Stimulated activated naive CD8-positive, alpha-beta T cell treated with anti-CD3 and anti-CD28 coated beads, Interleukin-15, amount 100 ng/mL, for 72 hours (primary cell): ENCODE measurements at regions not wholly inside any gene's neighbourhood (a gene's known extent, or its start where the extent isn't known, plus 50 kb on each side); places are given as distances from the start of the nearest gene placed in this dataset.
A peak's percentile ranks its signal among the peaks of the same experiment; 100 is the strongest.

ENCODE experiments used
- ATAC-seq: fragments of 150-1000 bp; cut with Tn5 transposase; 2 replicates; pipeline ENCODE4 v1.10.0; 2021; ENCODE audit warnings: mild to moderate bottlenecking, moderate library complexity
- DNase-seq, 2 donors: peaks; one replicate each; pipeline ENCODE4 v3.0.0; 2021 to 2022
- H3K27ac Mint-ChIP-seq, 2 donors: one replicate each; pipeline ENCODE4 v1.8.0; 2022; ENCODE audit warnings: mild to moderate bottlenecking in 2 of 2, mixed read lengths in 2 of 2, moderate library complexity in 2 of 2
- H3K27me3 Mint-ChIP-seq: one replicate; pipeline ENCODE4 v1.8.0; 2022; ENCODE audit warnings: mixed read lengths
- H3K4me1 Mint-ChIP-seq: one replicate; pipeline ENCODE4 v1.8.0; 2022; ENCODE audit warnings: mild to moderate bottlenecking, mixed read lengths
- H3K4me3 Mint-ChIP-seq, 2 donors: one replicate each; pipeline ENCODE4 v1.8.0; 2022; ENCODE audit warnings: mild to moderate bottlenecking in 2 of 2, mixed read lengths in 2 of 2, moderate library complexity in 1 of 2
- H3K9me3 Mint-ChIP-seq, 2 donors: one replicate each; pipeline ENCODE4 v1.8.0; 2022; ENCODE audit warnings: mixed read lengths in 2 of 2

DNA sequence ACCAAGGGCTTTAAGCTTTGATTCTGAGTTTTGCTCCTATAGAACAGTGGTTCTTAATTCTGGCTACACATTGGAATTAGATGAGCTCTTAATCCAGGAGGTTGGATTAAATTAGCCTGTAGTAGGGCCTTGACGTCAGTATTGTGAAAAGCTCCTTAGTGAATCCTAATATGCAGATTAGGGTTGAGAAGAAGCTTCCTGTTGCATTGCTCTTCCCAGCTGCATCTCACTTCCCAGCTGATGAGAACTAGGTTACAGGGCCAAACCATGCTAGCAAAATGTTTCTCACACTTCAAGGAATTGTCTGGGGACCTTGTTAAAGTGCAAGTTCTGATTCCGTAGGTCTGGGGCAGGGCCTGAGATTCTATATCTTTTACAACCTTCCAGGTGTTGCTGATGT is 300.0 kb downstream of the ZSWIM6 start:
- Mint-ChIP-seq H3K27ac (no peak overlapping the region), H3K4me1 (peaks cover under 1% of the 10 kb centered on the region), H3K27me3 (peaks cover 12% of the 10 kb centered on the region), H3K4me3 (no peak overlapping the region), H3K9me3 (no peaks in the 10 kb centered on the region)
- ATAC-seq: no peak
- DNase-seq: no peak

DNA sequence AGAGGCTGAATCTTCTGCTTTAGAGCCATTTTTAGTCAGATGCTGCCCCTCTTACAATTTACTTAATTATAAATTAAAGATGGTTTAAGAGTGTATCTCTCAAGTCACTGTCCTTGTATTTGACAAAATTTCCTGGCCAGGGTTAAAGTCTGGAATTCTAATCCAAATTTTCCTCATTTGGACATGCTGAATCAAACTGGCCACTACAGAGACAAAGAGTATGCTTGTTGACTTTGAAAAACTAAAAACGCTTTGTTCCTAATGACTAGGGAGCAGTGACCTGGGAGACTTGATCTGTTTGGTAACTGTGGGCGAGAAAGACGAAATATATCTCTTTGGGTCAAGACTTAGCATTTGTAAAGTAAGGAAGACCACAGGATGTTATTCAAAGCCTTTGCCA is 303.2 kb downstream of the ZSWIM6 start:
- ATAC-seq (no peak), DNase-seq (no peak)
- Mint-ChIP-seq H3K27ac (no peak overlapping the region), H3K4me3 (no peak overlapping the region), H3K4me1 (no peaks in the 10 kb centered on the region), H3K9me3 (no peaks in the 10 kb centered on the region), H3K27me3 (peaks cover 8% of the 10 kb centered on the region)

DNA sequence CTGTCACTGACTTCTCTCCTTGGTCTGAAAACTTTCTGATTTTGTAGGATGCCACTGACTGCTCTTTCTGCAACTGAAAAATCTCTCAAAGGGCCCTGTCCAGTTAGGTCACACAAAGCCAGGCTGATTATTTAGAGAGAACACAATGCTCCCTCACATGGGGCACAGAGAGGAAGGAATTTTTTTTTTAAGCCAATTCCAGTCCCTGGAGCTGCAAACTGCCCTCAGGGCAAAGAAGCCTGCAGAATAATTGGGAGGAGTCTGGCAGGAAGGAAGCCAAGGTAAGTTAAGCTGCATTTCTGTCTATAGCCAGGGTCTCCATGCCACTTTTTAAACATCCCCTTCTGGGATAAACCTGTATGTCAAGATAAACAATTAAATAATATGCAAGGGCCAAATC is 305.5 kb downstream of the ZSWIM6 start:
- no peak overlapping the region for H3K4me3 Mint-ChIP-seq
- H3K4me1 Mint-ChIP-seq: no peaks in the 10 kb centered on the region
- no peak for DNase-seq
- no peaks in the 10 kb centered on the region for H3K9me3 Mint-ChIP-seq
- H3K27ac Mint-ChIP-seq: no peak overlapping the region
- peaks cover 8% of the 10 kb centered on the region for H3K27me3 Mint-ChIP-seq
- no peak for ATAC-seq

DNA sequence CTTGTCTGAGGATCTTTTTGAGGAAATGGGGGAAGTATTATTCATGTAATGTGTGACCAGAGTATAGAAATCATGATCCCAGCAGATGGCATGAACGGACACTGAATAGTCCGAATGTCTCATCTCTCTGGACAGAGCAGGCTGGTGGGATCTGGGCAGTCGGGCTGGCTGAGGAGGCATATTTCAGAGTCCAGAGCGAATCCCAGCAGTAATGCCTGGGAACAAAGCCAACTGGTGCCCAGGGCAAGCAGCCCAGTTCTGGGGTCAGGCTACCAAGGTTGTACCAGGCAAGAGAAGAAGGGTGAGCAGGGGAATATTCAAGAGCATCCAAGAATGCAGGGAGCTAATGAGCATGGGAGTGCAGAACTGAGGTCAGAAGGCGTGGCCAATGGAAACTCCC is 306.4 kb downstream of the ZSWIM6 start:
- H3K4me3 Mint-ChIP-seq: no peak overlapping the region

DNA sequence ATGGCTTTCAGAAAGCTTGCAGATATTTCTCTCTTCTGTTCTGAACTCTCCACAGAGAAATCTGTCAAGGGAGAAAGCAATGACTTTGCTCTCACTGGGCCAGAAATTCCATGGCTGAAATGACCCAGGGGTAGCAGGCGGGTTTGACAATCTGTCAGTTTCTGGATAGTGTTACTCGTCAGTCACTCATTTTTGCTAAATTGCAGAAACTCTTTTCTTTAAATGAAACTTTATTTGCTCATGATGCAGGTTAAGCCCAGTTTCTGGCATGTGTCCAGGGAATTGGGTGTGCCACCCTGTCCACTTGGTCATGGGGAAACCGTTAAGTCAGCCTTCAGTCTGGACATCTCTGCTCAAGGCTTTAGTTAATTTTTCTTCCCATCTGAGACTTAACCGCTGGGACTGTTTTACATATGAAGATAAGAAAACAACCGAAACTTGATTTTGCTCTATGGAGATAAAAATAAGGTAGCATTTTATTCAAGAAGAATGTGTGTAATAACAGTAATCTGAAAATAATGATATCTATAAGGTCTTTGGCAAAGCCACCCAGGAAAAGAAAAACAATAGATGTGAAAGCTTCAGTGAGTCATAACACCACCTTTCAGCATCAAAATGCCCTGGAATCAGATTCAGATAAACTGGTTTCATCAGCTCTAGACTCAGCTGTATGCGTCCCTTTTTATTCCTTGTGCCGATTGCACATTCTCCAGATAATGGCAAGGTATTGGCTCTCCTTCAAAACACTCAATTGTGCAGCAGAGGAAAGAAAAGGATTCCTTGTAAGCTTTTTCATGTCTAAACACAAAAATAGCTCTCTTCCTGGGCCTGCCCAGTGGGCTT is 308.3 kb downstream of the ZSWIM6 start:
- ATAC-seq (no peak), DNase-seq (no peak)
- no peak overlapping the region for H3K27ac Mint-ChIP-seq
- H3K27me3 Mint-ChIP-seq: peaks cover 8% of the 10 kb centered on the region
- H3K4me3 Mint-ChIP-seq: no peak overlapping the region
- no peaks in the 10 kb centered on the region for H3K9me3 Mint-ChIP-seq
- H3K4me1 Mint-ChIP-seq: no peaks in the 10 kb centered on the region

More for the DNA sequence above, 306.4 kb downstream of the ZSWIM6 start:
- Mint-ChIP-seq H3K9me3 (no peaks in the 10 kb centered on the region), H3K27ac (peak overlapping the region in 1 of 2 donors; percentile 77), H3K27me3 (peaks cover 8% of the 10 kb centered on the region), H3K4me1 (no peaks in the 10 kb centered on the region)
- DNase-seq (no peak), ATAC-seq (no peak)

DNA sequence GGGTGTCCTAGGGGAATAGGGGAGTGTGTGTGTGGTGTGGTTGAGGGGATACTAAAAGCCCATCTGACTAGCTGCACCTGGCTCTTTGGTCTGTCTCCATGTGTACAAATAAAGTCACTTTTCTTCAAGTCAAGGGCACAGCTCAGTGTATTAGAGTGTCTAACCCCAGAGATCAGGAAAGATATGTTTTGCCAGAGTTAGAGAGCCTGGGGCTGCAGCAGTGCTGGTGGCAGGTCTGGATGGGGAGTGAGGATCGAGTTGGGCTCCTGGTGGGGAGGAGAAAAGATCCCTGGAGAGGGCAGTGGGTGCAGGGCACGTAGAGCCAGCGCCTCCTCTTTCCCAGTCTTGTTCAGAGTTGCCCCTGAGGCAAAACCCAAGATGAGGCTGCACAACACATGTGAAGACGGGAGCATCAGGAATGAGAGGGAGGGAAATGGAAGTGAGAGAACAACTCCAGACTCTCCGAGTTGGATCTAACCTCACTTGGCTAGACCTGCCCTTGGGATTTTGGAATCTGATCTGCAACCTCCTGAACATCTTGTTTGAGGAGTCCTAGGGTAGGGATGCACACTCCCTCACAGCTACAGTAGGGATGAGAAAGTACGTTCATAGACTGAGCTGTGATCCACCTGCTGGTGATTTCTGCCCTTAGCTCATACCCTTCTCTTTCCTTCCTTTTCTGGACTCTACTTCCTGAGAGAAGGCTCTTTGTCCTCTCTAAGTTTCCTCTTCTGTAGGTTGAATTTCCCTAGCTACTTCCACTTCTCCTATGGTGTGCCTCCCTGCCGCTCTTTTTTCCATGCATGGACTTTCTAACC is 309.9 kb downstream of the ZSWIM6 start:
- Mint-ChIP-seq H3K4me1 (no peaks in the 10 kb centered on the region), H3K9me3 (no peaks in the 10 kb centered on the region), H3K27ac (no peak overlapping the region), H3K4me3 (no peak overlapping the region), H3K27me3 (peaks cover 8% of the 10 kb centered on the region)
- peak; percentile 48 for ATAC-seq
- DNase-seq: no peak

DNA sequence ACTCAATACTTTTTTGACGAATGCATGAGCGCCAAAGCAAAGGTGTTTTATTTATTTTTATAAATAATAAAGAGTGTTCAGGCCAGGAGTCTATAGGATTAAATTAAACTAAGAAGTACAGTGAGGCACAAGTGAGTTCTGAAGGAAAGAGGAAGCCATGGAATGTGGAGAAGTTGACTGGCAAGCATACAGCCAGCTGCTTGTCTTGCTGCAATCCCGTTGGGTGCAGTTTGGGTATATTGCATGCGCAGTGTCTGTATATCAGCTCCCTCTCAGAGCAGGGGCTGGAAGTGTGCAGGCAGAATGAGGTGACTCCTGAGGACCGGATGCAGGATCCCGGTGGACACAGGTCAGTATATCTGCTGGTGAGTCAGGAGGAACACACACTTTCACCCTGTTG is 315.6 kb downstream of the ZSWIM6 start:
- peaks cover 16% of the 10 kb centered on the region for H3K27me3 Mint-ChIP-seq
- ATAC-seq (no peak), DNase-seq (no peak)
- H3K4me3 Mint-ChIP-seq: no peak overlapping the region
- H3K4me1 Mint-ChIP-seq: no peaks in the 10 kb centered on the region
- H3K27ac Mint-ChIP-seq: no peak overlapping the region
- no peaks in the 10 kb centered on the region for H3K9me3 Mint-ChIP-seq

DNA sequence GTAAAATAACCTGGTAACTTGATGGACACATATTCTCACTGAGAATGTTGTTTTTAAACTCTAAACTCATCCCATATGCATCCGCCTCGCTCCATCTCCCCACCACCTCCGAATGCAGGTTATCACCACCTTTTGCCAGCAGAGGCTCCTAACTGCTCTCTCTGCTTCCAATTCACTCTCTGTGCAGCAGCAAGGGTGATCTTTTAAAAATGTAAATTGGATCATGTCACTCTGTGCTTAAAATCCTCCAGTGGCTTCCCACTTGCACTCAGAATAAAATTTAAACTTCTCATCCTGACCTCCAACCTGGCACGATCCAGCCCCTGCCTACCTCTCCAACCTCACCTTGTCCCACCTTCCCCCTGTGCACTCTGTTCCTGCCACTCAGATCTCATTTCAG is 317.2 kb downstream of the ZSWIM6 start:
- no peaks in the 10 kb centered on the region for H3K9me3 Mint-ChIP-seq
- H3K4me1 Mint-ChIP-seq: no peaks in the 10 kb centered on the region
- H3K27me3 Mint-ChIP-seq: peaks cover 21% of the 10 kb centered on the region
- DNase-seq (no peak), ATAC-seq (no peak)
- H3K27ac Mint-ChIP-seq: peak overlapping the region; percentile 27 to 44
- H3K4me3 Mint-ChIP-seq: no peak overlapping the region

DNA sequence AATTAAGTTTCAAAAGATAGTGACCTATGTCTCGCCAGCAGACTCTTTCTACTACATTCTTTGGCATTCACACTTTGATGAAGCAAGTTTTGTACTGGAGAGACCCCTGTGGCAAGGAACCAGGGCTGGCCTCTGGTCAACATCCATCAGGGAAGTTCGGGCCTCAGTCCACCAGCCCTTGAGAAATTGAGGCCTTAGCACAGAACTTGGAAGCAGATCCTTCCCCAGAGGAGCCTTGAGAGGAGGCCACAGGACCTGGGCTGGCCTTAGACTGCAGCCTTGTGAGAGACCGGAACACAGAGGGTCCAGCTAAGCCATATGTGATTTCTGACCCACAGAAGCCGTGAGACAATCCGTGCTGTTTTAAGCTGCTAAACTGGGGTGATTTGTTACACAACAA is 317.9 kb downstream of the ZSWIM6 start:
- Mint-ChIP-seq H3K27me3 (peaks cover 23% of the 10 kb centered on the region), H3K4me1 (no peaks in the 10 kb centered on the region), H3K9me3 (no peaks in the 10 kb centered on the region), H3K27ac (peak overlapping the region in 1 of 2 donors; percentile 49), H3K4me3 (no peak overlapping the region)
- ATAC-seq (no peak), DNase-seq (no peak)

DNA sequence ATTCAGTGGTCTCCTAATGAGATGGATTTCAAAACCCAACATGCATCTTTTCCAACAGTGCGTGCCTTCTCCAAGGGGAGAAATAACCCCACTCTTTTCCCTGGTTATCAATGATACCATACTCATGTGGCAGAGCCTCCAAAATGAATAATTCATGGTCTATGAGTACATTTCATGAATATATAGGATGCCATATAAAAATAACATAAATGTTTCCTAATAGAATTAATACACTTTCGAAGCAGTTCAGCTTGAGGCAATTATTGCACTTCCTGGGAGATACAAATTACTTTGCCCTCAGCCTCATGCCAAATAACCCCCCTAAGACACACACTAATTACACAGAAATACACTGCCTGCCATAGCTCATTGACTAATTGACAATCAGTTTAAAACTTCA is 318.6 kb downstream of the ZSWIM6 start:
- DNase-seq (no peak), ATAC-seq (no peak)
- no peaks in the 10 kb centered on the region for H3K4me1 Mint-ChIP-seq
- H3K9me3 Mint-ChIP-seq: no peaks in the 10 kb centered on the region
- peaks cover 30% of the 10 kb centered on the region for H3K27me3 Mint-ChIP-seq
- no peak overlapping the region for H3K27ac Mint-ChIP-seq
- H3K4me3 Mint-ChIP-seq: no peak overlapping the region

DNA sequence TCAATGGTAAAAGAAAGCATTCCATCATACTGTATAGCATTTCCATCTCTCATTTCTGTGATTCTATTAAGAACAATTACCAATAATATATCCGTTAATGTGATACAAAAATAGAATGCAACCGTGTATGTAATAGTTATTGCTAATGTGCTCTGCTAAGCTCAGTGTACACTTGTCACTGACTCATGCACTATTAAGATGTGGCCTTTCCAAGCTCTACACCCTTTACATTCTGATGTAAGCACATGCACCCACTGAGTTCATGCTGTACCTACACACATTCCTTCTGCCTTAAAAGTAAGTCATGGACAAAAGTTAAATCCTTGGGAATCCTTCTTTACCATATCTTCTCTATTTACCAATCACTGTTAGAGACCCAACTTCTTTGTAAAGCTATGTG is 319.1 kb downstream of the ZSWIM6 start:
- no peak overlapping the region for H3K27ac Mint-ChIP-seq
- H3K4me1 Mint-ChIP-seq: no peaks in the 10 kb centered on the region
- no peak for DNase-seq
- H3K9me3 Mint-ChIP-seq: no peaks in the 10 kb centered on the region
- ATAC-seq: no peak
- peaks cover 35% of the 10 kb centered on the region for H3K27me3 Mint-ChIP-seq
- no peak overlapping the region for H3K4me3 Mint-ChIP-seq

DNA sequence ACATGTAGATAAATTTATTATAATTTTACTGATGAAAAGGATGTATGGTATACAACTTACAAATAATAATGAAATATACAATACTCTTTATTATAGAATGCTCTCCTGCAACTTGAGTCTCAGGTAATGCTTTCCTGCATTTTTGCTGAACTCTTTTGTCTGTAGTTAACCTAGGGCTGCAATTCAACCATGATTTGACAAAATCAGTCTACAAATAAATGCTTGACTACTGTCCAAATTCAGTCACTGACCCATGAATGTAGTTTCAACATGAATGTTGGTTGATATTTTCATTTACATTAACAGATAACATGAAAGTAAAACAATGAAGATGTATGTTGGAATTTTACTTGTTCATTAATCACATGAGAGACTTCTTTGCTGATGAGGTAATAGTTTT is 320.9 kb downstream of the ZSWIM6 start:
- no peak for ATAC-seq
- no peak for DNase-seq
- no peaks in the 10 kb centered on the region for H3K4me1 Mint-ChIP-seq
- peaks cover 35% of the 10 kb centered on the region for H3K27me3 Mint-ChIP-seq
- no peak overlapping the region for H3K27ac Mint-ChIP-seq
- no peak overlapping the region for H3K4me3 Mint-ChIP-seq
- H3K9me3 Mint-ChIP-seq: no peaks in the 10 kb centered on the region

DNA sequence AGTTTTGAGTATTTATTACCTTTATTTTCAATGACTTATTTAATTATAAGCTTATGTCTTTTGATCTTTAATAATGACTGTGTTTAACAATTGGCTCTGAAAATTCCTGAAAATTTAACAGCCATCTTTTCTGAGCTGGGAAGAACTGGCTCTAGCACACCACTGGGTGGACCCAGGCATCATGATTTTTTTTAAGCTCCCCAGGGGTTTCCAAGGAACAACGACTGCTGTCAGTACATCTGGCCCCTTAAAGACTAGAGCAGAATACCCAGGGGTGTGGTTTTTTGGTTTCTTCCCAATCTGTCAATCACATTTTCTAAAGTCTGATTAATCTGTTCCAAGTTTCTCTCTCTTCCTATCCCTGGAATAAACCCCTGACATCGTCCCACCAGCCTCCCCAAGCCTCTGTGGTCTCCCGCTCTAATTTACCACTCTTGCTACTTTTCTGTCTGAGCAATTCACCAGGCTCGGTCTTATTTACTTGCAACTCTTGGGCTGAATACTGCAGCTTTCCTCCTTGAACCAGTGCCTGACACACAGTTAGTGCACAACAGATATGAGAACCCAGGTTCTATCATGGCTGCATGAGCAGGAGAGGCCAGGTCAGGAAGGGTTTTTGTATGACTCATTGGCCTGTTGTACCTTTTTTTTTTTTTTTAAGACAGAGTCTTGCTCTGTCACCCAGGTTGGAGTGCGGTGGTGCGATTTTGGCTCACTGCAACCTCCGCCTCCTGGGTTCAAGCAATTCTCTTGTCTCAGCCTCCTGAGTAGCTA is 321.9 kb downstream of the ZSWIM6 start:
- no peak for DNase-seq
- Mint-ChIP-seq H3K27ac (no peak overlapping the region), H3K4me1 (peaks cover 5% of the 10 kb centered on the region), H3K9me3 (no peaks in the 10 kb centered on the region), H3K27me3 (peaks cover 28% of the 10 kb centered on the region), H3K4me3 (no peak overlapping the region)
- ATAC-seq: no peak

DNA sequence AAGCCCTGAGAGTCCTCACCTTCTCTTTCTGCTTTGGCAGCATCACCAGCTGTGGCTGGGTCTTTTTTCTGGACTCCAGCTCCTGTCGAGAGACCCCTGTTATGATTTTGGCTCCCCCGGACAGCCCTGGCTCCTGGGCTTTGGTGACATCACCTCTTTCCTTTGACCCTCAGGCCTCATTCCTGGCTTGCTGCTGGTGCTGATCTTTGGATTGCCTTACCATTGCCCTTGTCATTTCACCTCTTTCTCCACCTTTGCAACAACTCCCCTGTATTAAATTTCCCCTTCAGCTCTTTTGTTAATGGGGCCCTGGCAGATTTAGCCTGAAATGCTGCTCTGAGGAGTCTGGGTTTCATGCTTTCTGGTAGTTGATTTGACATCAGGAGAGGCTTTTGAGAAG is 322.8 kb downstream of the ZSWIM6 start:
- Mint-ChIP-seq H3K4me3 (no peak overlapping the region), H3K27ac (no peak overlapping the region), H3K4me1 (peaks cover 5% of the 10 kb centered on the region), H3K9me3 (no peaks in the 10 kb centered on the region), H3K27me3 (peaks cover 19% of the 10 kb centered on the region)
- ATAC-seq: no peak
- DNase-seq: no peak

DNA sequence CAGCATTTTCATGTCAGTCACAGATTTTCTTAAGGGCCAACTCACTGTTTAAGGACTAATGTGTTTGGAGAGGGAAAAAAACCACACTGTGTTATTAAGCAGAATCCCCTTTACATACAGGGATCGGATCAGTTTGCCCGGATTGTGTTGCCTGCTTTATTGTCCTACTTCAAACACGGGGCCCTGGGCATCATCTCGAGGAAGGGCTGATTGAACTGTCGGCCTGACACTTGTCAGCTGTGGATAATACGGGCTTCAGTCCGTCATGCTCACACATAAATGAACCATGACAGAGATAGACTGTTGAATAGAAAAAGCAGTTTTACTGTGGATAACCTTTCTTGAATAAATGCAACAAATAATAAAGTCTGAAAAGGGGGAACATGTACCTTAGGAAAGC is 325.0 kb downstream of the ZSWIM6 start:
- DNase-seq: no peak
- ATAC-seq: no peak
- Mint-ChIP-seq H3K9me3 (no peaks in the 10 kb centered on the region), H3K4me3 (no peak overlapping the region), H3K4me1 (peaks cover 5% of the 10 kb centered on the region), H3K27me3 (peaks cover 19% of the 10 kb centered on the region), H3K27ac (no peak overlapping the region)

DNA sequence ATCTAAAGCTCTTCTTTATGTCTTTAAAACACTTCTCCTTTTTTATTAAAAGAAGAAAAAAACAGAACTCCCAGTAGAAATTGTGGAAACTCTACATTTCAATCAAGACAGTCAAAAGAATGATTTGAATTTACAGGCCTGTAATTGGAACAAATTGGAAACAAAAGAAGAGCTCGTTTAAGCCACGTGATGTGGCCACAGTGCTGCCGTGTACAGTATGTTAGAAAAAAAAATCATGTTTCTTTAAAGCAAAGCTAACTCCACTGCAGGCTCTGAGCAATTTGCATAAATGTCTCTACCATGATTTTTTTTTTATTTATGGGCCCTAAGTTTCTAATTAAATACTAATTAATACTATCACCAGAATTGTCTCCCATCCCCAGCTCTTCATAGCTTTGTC is 325.6 kb downstream of the ZSWIM6 start:
- Mint-ChIP-seq H3K27me3 (peaks cover 19% of the 10 kb centered on the region), H3K27ac (no peak overlapping the region), H3K9me3 (no peaks in the 10 kb centered on the region), H3K4me1 (peaks cover 5% of the 10 kb centered on the region), H3K4me3 (no peak overlapping the region)
- DNase-seq: no peak
- ATAC-seq: no peak
